ENCODE measurements at regions not wholly inside any gene's neighbourhood (a gene's known extent, or its start where the extent isn't known, plus 50 kb on each side); places are given as distances from the start of the nearest gene placed in this dataset.
"Not testable (repeated sequence)": the region's sequence is repeated elsewhere in the genome, so short reads cannot be mapped to it uniquely, and the experiment has no call there.

DNA sequence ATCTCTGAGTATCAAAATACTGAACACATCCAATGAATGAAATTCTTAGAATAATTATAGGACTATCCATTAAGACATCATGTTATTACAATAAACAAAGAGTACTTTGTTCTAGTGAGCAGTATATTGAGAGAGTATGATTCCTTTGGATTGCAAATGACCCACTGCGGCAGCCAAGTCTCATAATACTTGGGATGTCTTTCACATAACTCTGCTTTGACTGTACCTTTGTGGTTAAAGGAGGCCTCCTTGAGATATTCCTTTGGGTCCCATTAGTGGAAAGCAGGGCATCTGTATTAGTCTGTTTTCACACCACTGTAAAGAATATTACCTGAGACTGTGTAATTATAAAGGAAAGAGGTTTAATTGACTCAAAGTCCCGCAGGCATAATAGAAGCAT, 593.8 kb downstream of the TRHDE start:
- Histone ChIP-seq H3K4me3 (ENCODE audit: low read depth in 1 of 2, low read length in 2 of 2) (no peak overlapping the region), H3K4me1 (ENCODE audit: control insufficient read depth in 1 of 2, insufficient read depth in 2 of 2, low read length in 2 of 2) (no peaks in the 10 kb centered on the region), H3K27me3 (ENCODE audit: low read depth, low read length) (no peaks in the 10 kb centered on the region), H3K9me3 (ENCODE audit: control insufficient read depth in 1 of 2, low read length in 2 of 2) (no peaks in the 10 kb centered on the region), H3K27ac (ENCODE audit: low read length) (no peak overlapping the region), H3K36me3 (ENCODE audit: control insufficient read depth in 1 of 2, insufficient read depth in 2 of 2, low read length in 2 of 2) (no peaks in the 10 kb centered on the region)

GRCh38 chr12:72869024-72869423, 596.9 kb downstream of the TRHDE start:
- H3K27ac ChIP-seq (ENCODE audit: low read length): no peak overlapping the region
- no peaks in the 10 kb centered on the region for H3K4me1 ChIP-seq (ENCODE audit: control insufficient read depth in 1 of 2, insufficient read depth in 2 of 2, low read length in 2 of 2)
- no peaks in the 10 kb centered on the region for H3K36me3 ChIP-seq (ENCODE audit: control insufficient read depth in 1 of 2, insufficient read depth in 2 of 2, low read length in 2 of 2)
- H3K4me3 ChIP-seq (ENCODE audit: low read depth in 1 of 2, low read length in 2 of 2): no peak overlapping the region
- no peaks in the 10 kb centered on the region for H3K9me3 ChIP-seq (ENCODE audit: control insufficient read depth in 1 of 2, low read length in 2 of 2)
- no peaks in the 10 kb centered on the region for H3K27me3 ChIP-seq (ENCODE audit: low read depth, low read length)

- Histone ChIP-seq H3K36me3 (ENCODE audit: control insufficient read depth in 1 of 2, insufficient read depth in 2 of 2, low read length in 2 of 2) (no peaks in the 10 kb centered on the region), H3K27me3 (ENCODE audit: low read depth, low read length) (no peaks in the 10 kb centered on the region), H3K4me3 (ENCODE audit: low read depth in 1 of 2, low read length in 2 of 2) (no peak overlapping the region), H3K27ac (ENCODE audit: low read length) (no peak overlapping the region), H3K4me1 (ENCODE audit: control insufficient read depth in 1 of 2, insufficient read depth in 2 of 2, low read length in 2 of 2) (no peaks in the 10 kb centered on the region), H3K9me3 (ENCODE audit: control insufficient read depth in 1 of 2, low read length in 2 of 2) (peaks cover 0 to 8% of the 10 kb centered on the region in 2 donors)
Observed at GRCh38 chr12:72872238-72872887, 600.2 kb downstream of the TRHDE start.

- H3K4me3 ChIP-seq (ENCODE audit: low read depth in 1 of 2, low read length in 2 of 2): no peak overlapping the region
- H3K36me3 ChIP-seq (ENCODE audit: control insufficient read depth in 1 of 2, insufficient read depth in 2 of 2, low read length in 2 of 2): no peaks in the 10 kb centered on the region
- peaks cover 0 to 8% of the 10 kb centered on the region in 2 donors for H3K9me3 ChIP-seq (ENCODE audit: control insufficient read depth in 1 of 2, low read length in 2 of 2)
- H3K27ac ChIP-seq (ENCODE audit: low read length): no peak overlapping the region
- no peaks in the 10 kb centered on the region for H3K27me3 ChIP-seq (ENCODE audit: low read depth, low read length)
- no peaks in the 10 kb centered on the region for H3K4me1 ChIP-seq (ENCODE audit: control insufficient read depth in 1 of 2, insufficient read depth in 2 of 2, low read length in 2 of 2)
Observed at GRCh38 chr12:72872996-72873395, 600.8 kb downstream of the TRHDE start.

- H3K36me3 ChIP-seq (ENCODE audit: control insufficient read depth in 1 of 2, insufficient read depth in 2 of 2, low read length in 2 of 2): no peaks in the 10 kb centered on the region
- H3K9me3 ChIP-seq (ENCODE audit: control insufficient read depth in 1 of 2, low read length in 2 of 2): peaks cover 0 to 8% of the 10 kb centered on the region in 2 donors
- H3K4me1 ChIP-seq (ENCODE audit: control insufficient read depth in 1 of 2, insufficient read depth in 2 of 2, low read length in 2 of 2): no peaks in the 10 kb centered on the region
- no peak overlapping the region for H3K27ac ChIP-seq (ENCODE audit: low read length)
- H3K4me3 ChIP-seq (ENCODE audit: low read depth in 1 of 2, low read length in 2 of 2): no peak overlapping the region
- H3K27me3 ChIP-seq (ENCODE audit: low read depth, low read length): no peaks in the 10 kb centered on the region
Observed at GRCh38 chr12:72876092-72876491, 603.9 kb downstream of the TRHDE start.

DNA sequence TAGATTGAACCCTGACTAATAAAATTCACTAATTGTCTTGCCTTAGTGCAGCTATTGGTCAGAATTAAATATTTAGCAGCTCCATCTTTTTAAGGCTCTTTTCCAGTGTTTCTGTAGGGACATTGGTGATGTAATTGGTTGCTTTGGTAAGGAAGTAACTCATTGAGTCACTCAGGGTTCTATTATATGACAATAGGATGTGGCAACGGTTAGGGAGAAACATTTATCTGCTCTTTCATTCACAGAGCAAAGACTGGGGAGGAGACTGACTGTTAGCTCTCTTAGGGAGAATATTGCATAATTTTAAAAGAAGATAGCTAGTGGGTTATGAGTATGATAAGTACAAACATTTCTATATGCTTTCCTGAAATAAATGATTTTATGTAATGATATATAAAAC, 616.5 kb downstream of the TRHDE start:
- no peaks in the 10 kb centered on the region for H3K9me3 ChIP-seq (ENCODE audit: control insufficient read depth in 1 of 2, low read length in 2 of 2)
- no peaks in the 10 kb centered on the region for H3K27me3 ChIP-seq (ENCODE audit: low read depth, low read length)
- H3K36me3 ChIP-seq (ENCODE audit: control insufficient read depth in 1 of 2, insufficient read depth in 2 of 2, low read length in 2 of 2): no peaks in the 10 kb centered on the region
- no peak overlapping the region for H3K27ac ChIP-seq (ENCODE audit: low read length)
- no peaks in the 10 kb centered on the region for H3K4me1 ChIP-seq (ENCODE audit: control insufficient read depth in 1 of 2, insufficient read depth in 2 of 2, low read length in 2 of 2)
- no peak overlapping the region for H3K4me3 ChIP-seq (ENCODE audit: low read depth in 1 of 2, low read length in 2 of 2)

DNA sequence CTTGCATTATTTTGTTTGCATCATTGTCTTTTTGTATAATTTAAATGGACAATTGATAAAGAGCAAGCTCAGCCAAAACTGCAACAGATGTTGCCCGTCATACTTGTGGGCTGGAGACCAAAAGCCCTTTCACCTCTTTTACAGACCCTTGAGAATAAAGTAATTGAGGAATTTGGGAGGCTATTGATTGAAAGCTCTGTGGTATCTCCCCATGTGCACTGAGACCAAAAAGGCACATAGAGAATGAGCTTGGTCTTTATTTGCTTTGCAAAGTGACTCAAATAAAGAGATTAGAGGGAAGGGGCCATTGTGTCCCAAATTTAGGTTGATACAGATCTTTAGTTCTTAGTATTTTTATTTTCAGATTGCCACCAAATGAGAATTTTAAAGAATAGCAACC, 617.6 kb downstream of the TRHDE start:
- Histone ChIP-seq H3K27ac (ENCODE audit: low read length) (no peak overlapping the region), H3K9me3 (ENCODE audit: control insufficient read depth in 1 of 2, low read length in 2 of 2) (no peaks in the 10 kb centered on the region), H3K36me3 (ENCODE audit: control insufficient read depth in 1 of 2, insufficient read depth in 2 of 2, low read length in 2 of 2) (no peaks in the 10 kb centered on the region), H3K27me3 (ENCODE audit: low read depth, low read length) (no peaks in the 10 kb centered on the region), H3K4me1 (ENCODE audit: control insufficient read depth in 1 of 2, insufficient read depth in 2 of 2, low read length in 2 of 2) (no peaks in the 10 kb centered on the region), H3K4me3 (ENCODE audit: low read depth in 1 of 2, low read length in 2 of 2) (no peak overlapping the region)

DNA sequence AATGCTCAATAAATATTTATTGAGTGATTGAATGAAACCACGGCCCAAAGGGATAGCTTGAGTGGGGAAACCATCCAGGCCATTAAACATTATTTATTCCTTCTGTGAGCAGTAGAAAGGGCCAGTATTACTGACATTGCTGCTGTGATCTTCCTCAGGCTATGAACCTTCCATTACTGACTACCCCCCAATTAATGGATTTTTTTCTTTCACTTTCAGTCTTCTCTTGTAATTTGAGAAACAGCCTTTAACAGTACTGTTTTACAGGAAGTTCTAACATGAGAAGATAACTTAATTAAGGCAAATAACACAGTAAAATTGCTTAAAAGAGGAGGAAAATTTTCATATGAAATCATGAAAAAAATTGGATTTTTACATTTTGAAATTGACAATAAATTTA, 629.5 kb downstream of the TRHDE start:
- no peaks in the 10 kb centered on the region for H3K9me3 ChIP-seq (ENCODE audit: control insufficient read depth in 1 of 2, low read length in 2 of 2)

DNA sequence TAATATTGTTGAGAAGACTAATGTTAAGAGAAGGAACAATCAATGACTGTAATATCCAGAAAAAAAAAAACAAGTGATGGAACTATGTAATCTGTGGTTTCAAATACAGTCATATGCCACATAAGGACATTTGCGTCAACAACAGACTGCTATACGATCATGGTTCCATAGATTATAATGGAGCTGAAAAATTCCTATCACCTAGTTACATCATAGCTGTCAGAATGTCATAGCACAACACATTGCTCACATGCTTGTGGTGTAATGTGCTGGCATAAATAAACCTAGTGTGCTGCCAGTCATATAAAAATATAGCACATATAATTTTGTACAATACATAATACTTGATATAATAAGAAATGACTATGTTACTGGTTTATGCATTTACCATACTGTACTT, 653.5 kb downstream of the TRHDE start:
- Histone ChIP-seq H3K9me3 (ENCODE audit: control insufficient read depth in 1 of 2, low read length in 2 of 2) (no peaks in the 10 kb centered on the region), H3K36me3 (ENCODE audit: control insufficient read depth in 1 of 2, insufficient read depth in 2 of 2, low read length in 2 of 2) (no peaks in the 10 kb centered on the region), H3K4me3 (ENCODE audit: low read depth in 1 of 2, low read length in 2 of 2) (no peak overlapping the region), H3K4me1 (ENCODE audit: control insufficient read depth in 1 of 2, insufficient read depth in 2 of 2, low read length in 2 of 2) (no peaks in the 10 kb centered on the region), H3K27me3 (ENCODE audit: low read depth, low read length) (no peaks in the 10 kb centered on the region), H3K27ac (ENCODE audit: low read length) (no peak overlapping the region)

More for the DNA sequence above, 629.5 kb downstream of the TRHDE start:
- no peaks in the 10 kb centered on the region for H3K36me3 ChIP-seq (ENCODE audit: control insufficient read depth in 1 of 2, insufficient read depth in 2 of 2, low read length in 2 of 2)
- H3K4me3 ChIP-seq (ENCODE audit: low read depth in 1 of 2, low read length in 2 of 2): no peak overlapping the region
- no peaks in the 10 kb centered on the region for H3K4me1 ChIP-seq (ENCODE audit: control insufficient read depth in 1 of 2, insufficient read depth in 2 of 2, low read length in 2 of 2)
- no peaks in the 10 kb centered on the region for H3K27me3 ChIP-seq (ENCODE audit: low read depth, low read length)
- no peak overlapping the region for H3K27ac ChIP-seq (ENCODE audit: low read length)

- H3K4me3 ChIP-seq (ENCODE audit: low read depth in 1 of 2, low read length in 2 of 2); H3K4me1 ChIP-seq (ENCODE audit: control insufficient read depth in 1 of 2, insufficient read depth in 2 of 2, low read length in 2 of 2): not testable (repeated sequence)
Observed at GRCh38 chr12:72931838-72932237, 659.7 kb downstream of the TRHDE start.

GRCh38 chr12:72937486-72937885, 665.3 kb downstream of the TRHDE start:
- Histone ChIP-seq H3K9me3 (ENCODE audit: control insufficient read depth in 1 of 2, low read length in 2 of 2) (no peaks in the 10 kb centered on the region), H3K27me3 (ENCODE audit: low read depth, low read length) (no peaks in the 10 kb centered on the region), H3K4me1 (ENCODE audit: control insufficient read depth in 1 of 2, insufficient read depth in 2 of 2, low read length in 2 of 2) (no peaks in the 10 kb centered on the region), H3K4me3 (ENCODE audit: low read depth in 1 of 2, low read length in 2 of 2) (no peak overlapping the region), H3K27ac (ENCODE audit: low read length) (no peak overlapping the region), H3K36me3 (ENCODE audit: control insufficient read depth in 1 of 2, insufficient read depth in 2 of 2, low read length in 2 of 2) (no peaks in the 10 kb centered on the region)

More at GRCh38 chr12:72931838-72932237, 659.7 kb downstream of the TRHDE start:
- H3K27ac ChIP-seq (ENCODE audit: low read length); H3K27me3 ChIP-seq (ENCODE audit: low read depth, low read length); H3K9me3 ChIP-seq (ENCODE audit: control insufficient read depth in 1 of 2, low read length in 2 of 2); H3K36me3 ChIP-seq (ENCODE audit: control insufficient read depth in 1 of 2, insufficient read depth in 2 of 2, low read length in 2 of 2): not testable (repeated sequence)

- no peak overlapping the region for H3K4me3 ChIP-seq (ENCODE audit: low read depth in 1 of 2, low read length in 2 of 2)
- no peak overlapping the region for H3K27ac ChIP-seq (ENCODE audit: low read length)
Observed at GRCh38 chr12:72957454-72957853, 685.3 kb downstream of the TRHDE start.

More at GRCh38 chr12:72957454-72957853, 685.3 kb downstream of the TRHDE start:
- Histone ChIP-seq H3K27me3 (ENCODE audit: low read depth, low read length) (no peaks in the 10 kb centered on the region), H3K9me3 (ENCODE audit: control insufficient read depth in 1 of 2, low read length in 2 of 2) (no peaks in the 10 kb centered on the region), H3K36me3 (ENCODE audit: control insufficient read depth in 1 of 2, insufficient read depth in 2 of 2, low read length in 2 of 2) (no peaks in the 10 kb centered on the region), H3K4me1 (ENCODE audit: control insufficient read depth in 1 of 2, insufficient read depth in 2 of 2, low read length in 2 of 2) (no peaks in the 10 kb centered on the region)

Measured in muscle layer of duodenum (tissue), 2 donors.